Type B pancreatic cell (in vitro differentiated cells): ENCODE measurements at regions not wholly inside any gene's neighbourhood (a gene's known extent, or its start where the extent isn't known, plus 50 kb on each side); places are given as distances from the start of the nearest gene placed in this dataset.
"Not testable (repeated sequence)": the region's sequence is repeated elsewhere in the genome, so short reads cannot be mapped to it uniquely, and the experiment has no call there.

Source experiments
- DNase-seq: peaks from one replicate; pipeline ENCODE4 v3.0.0; 2021; ENCODE audit warnings: mixed read lengths; ENCODE audit not compliant: unreplicated experiment; ENCODE audit errors: extremely low spot score
- H3K27ac Mint-ChIP-seq: 2 replicates; pipeline ENCODE4 v1.8.0; 2021; ENCODE audit warnings: mild to moderate bottlenecking, mixed read lengths
- H3K27me3 Mint-ChIP-seq: 2 replicates; pipeline ENCODE4 v1.8.0; 2021; ENCODE audit warnings: mixed read lengths
- H3K36me3 Mint-ChIP-seq: 2 replicates; pipeline ENCODE4 v1.8.0; 2021; ENCODE audit warnings: mixed read lengths
- H3K4me1 Mint-ChIP-seq: one replicate; pipeline ENCODE4 v1.8.0; 2021; ENCODE audit warnings: mixed read lengths; ENCODE audit not compliant: unreplicated experiment
- H3K4me3 Mint-ChIP-seq: 2 replicates; pipeline ENCODE4 v1.8.0; 2021; ENCODE audit warnings: mild to moderate bottlenecking, mixed read lengths
- H3K9me3 Mint-ChIP-seq: 2 replicates; pipeline ENCODE4 v1.8.0; 2021; ENCODE audit warnings: mixed read lengths
- TF ChIP-seq, protein P1 (sequence below): fragments of 200-600 bp; sonication (generic); conservative IDR thresholded peaks from 2 replicates; pipeline ENCODE4 v1.5.0; 2021; ENCODE audit warnings: antibody characterized with exemption, mild to moderate bottlenecking

- no peak for DNase-seq
- Mint-ChIP-seq H3K27me3 (no peaks in the 10 kb centered on the region), H3K4me1 (peaks cover 18% of the 10 kb centered on the region), H3K9me3 (no peaks in the 10 kb centered on the region), H3K27ac (no peak overlapping the region), H3K36me3 (no peaks in the 10 kb centered on the region), H3K4me3 (no peak overlapping the region)
- TF ChIP-seq, protein P1, sequence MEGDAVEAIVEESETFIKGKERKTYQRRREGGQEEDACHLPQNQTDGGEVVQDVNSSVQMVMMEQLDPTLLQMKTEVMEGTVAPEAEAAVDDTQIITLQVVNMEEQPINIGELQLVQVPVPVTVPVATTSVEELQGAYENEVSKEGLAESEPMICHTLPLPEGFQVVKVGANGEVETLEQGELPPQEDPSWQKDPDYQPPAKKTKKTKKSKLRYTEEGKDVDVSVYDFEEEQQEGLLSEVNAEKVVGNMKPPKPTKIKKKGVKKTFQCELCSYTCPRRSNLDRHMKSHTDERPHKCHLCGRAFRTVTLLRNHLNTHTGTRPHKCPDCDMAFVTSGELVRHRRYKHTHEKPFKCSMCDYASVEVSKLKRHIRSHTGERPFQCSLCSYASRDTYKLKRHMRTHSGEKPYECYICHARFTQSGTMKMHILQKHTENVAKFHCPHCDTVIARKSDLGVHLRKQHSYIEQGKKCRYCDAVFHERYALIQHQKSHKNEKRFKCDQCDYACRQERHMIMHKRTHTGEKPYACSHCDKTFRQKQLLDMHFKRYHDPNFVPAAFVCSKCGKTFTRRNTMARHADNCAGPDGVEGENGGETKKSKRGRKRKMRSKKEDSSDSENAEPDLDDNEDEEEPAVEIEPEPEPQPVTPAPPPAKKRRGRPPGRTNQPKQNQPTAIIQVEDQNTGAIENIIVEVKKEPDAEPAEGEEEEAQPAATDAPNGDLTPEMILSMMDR = peak; percentile 50
Measured at GRCh38 chr4:188971125-188971524, 831.9 kb downstream of the TRIML1 start.

GRCh38 chr4:188975271-188975670 lies 836.0 kb downstream of the TRIML1 start:
- TF ChIP-seq, protein P1 = no peak
- H3K9me3 Mint-ChIP-seq = no peaks in the 10 kb centered on the region
- H3K36me3 Mint-ChIP-seq = no peaks in the 10 kb centered on the region
- no peak overlapping the region for H3K27ac Mint-ChIP-seq
- H3K27me3 Mint-ChIP-seq = no peaks in the 10 kb centered on the region
- peaks cover 28% of the 10 kb centered on the region for H3K4me1 Mint-ChIP-seq
- no peak for DNase-seq
- H3K4me3 Mint-ChIP-seq = no peak overlapping the region

DNA sequence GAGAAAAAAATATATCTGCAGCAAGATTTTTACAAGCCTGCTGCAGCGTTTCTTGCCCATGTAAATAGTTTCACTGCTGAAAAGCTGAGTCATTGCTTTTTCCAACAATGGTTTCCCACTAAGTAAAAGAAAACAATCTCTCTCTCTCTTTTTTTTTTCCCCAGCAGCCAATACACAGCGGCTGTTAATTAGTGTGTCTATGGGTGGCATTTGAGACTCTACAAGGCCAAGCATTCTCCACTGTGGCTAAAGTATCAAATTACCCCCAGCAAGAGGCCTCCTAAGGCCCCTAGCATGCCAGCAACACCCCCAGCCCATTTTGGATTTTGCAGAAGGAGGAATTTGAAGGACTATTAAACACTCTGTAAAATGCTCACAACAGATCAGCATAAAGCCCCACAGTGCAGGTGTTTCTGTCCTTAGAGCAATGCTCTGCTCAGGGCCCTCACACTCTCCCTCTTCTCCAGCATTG lies 837.4 kb downstream of the TRIML1 start:
- H3K4me3 Mint-ChIP-seq = peak overlapping the region; percentile 60
- peaks cover 28% of the 10 kb centered on the region for H3K4me1 Mint-ChIP-seq
- H3K9me3 Mint-ChIP-seq = no peaks in the 10 kb centered on the region
- TF ChIP-seq, protein P1 = no peak
- H3K27me3 Mint-ChIP-seq = no peaks in the 10 kb centered on the region
- peak overlapping the region; percentile 83 for H3K27ac Mint-ChIP-seq
- no peaks in the 10 kb centered on the region for H3K36me3 Mint-ChIP-seq
- DNase-seq = no peak

DNA sequence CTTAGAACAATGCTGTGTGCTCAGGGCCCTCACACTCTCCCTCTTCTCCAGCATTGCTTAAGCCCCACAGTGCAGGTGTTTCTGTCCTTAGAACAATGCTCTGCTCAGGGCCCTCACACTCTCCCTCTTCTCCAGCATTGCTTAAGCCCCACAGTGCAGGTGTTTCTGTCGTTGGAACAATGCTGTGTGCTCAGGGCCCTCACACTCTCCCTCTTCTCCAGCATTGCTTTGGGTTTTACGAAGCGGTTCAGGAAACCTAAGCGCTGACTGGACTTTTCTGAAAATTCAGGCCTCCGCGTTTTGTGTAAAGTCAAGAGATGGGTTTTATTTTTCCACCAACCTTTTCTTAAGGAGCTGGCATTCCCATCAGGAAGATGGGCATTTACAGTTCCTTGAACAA lies 838.0 kb downstream of the TRIML1 start:
- H3K36me3 Mint-ChIP-seq, H3K4me3 Mint-ChIP-seq, H3K27ac Mint-ChIP-seq, DNase-seq, H3K9me3 Mint-ChIP-seq, H3K27me3 Mint-ChIP-seq: not testable (repeated sequence)
- H3K4me1 Mint-ChIP-seq = peaks cover 28% of the 10 kb centered on the region

DNA sequence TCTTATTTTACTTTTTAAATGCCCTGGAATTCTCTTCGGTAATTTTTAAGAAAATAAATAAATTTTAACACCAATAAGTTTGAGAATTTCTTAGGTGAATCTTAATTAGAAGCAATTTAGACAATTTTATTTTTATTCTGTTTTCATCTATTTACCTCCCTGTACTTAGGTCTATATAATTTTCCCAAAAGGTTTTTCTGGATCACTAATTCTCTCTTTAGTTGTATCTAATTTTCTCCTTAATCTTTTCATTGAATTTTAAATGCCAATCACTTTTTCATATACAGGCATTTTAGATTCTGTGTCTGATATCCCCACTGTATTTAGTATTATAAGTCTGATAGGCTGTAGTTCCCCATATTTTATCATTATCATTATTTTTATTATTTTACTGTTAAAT lies 845.3 kb downstream of the TRIML1 start:
- Mint-ChIP-seq H3K36me3 (no peaks in the 10 kb centered on the region), H3K27me3 (no peaks in the 10 kb centered on the region), H3K4me1 (peaks cover 9% of the 10 kb centered on the region), H3K27ac (no peak overlapping the region), H3K9me3 (no peaks in the 10 kb centered on the region), H3K4me3 (no peak overlapping the region)
- TF ChIP-seq, protein P1 = no peak
- no peak for DNase-seq

DNA sequence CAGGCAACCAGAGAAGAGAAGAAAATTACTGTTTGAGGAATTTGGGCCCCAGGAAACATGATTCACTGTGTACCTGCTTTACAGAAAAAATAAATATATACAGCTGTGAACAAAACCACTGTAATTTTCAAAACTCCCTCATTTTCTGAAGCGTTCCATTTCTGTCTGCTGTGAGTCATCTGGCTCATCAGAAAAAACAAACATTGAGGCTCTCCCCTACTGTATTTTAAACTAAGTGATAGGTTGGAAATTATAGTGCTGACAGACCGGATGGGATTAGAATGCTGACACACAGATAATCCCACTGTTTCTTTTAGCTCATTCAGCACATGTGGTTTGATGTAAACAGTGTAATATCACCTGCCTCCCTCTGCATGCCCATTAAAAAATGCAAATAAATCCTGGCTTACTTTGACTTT lies 847.0 kb downstream of the TRIML1 start:
- Mint-ChIP-seq H3K27ac (no peak overlapping the region), H3K9me3 (no peaks in the 10 kb centered on the region), H3K4me1 (peaks cover 9% of the 10 kb centered on the region), H3K36me3 (no peaks in the 10 kb centered on the region), H3K27me3 (no peaks in the 10 kb centered on the region), H3K4me3 (no peak overlapping the region)
- no peak for DNase-seq
- TF ChIP-seq, protein P1 = no peak
